ENCODE measurements at regions not wholly inside any gene's neighbourhood (a gene's known extent, or its start where the extent isn't known, plus 50 kb on each side); places are given as distances from the start of the nearest gene placed in this dataset.
"Not testable (repeated sequence)": the region's sequence is repeated elsewhere in the genome, so short reads cannot be mapped to it uniquely, and the experiment has no call there.

- Histone ChIP-seq H3K9me3 (ENCODE audit: control insufficient read depth, insufficient read depth, low read length) (no peaks in the 10 kb centered on the region), H3K4me1 (ENCODE audit: insufficient read depth, low read length) (peaks cover 12% of the 10 kb centered on the region; the same call in 1 of the 2 replicates), H3K9ac (ENCODE audit: low read depth, low read length) (no peak overlapping the region), H3K36me3 (ENCODE audit: insufficient read depth, low read length) (no peaks in the 10 kb centered on the region)
These were observed 699.8 kb upstream of the NR2F2 start for GRCh38 chr15:95630683-95631082.

GRCh38 chr15:95635666-95636065 is 694.8 kb upstream of the NR2F2 start:
- Histone ChIP-seq H3K4me1 (ENCODE audit: insufficient read depth, low read length) (no peaks in the 10 kb centered on the region), H3K36me3 (ENCODE audit: insufficient read depth, low read length) (no peaks in the 10 kb centered on the region), H3K9me3 (ENCODE audit: control insufficient read depth, insufficient read depth, low read length) (no peaks in the 10 kb centered on the region), H3K9ac (ENCODE audit: low read depth, low read length) (no peak overlapping the region)

GRCh38 chr15:95636107-95636506 is 694.4 kb upstream of the NR2F2 start:
- H3K36me3 ChIP-seq (ENCODE audit: insufficient read depth, low read length): no peaks in the 10 kb centered on the region
- no peaks in the 10 kb centered on the region for H3K4me1 ChIP-seq (ENCODE audit: insufficient read depth, low read length)
- H3K9ac ChIP-seq (ENCODE audit: low read depth, low read length): no peak overlapping the region
- no peaks in the 10 kb centered on the region for H3K9me3 ChIP-seq (ENCODE audit: control insufficient read depth, insufficient read depth, low read length)

GRCh38 chr15:95637234-95637633 is 693.3 kb upstream of the NR2F2 start:
- not testable (repeated sequence) for H3K36me3 ChIP-seq (ENCODE audit: insufficient read depth, low read length); H3K9ac ChIP-seq (ENCODE audit: low read depth, low read length); H3K4me1 ChIP-seq (ENCODE audit: insufficient read depth, low read length); H3K9me3 ChIP-seq (ENCODE audit: control insufficient read depth, insufficient read depth, low read length)

GRCh38 chr15:95639208-95639607 is 691.3 kb upstream of the NR2F2 start:
- Histone ChIP-seq H3K4me1 (ENCODE audit: insufficient read depth, low read length) (no peaks in the 10 kb centered on the region), H3K36me3 (ENCODE audit: insufficient read depth, low read length) (no peaks in the 10 kb centered on the region), H3K9ac (ENCODE audit: low read depth, low read length) (no peak overlapping the region)

GRCh38 chr15:95644100-95644875 is 686.2 kb upstream of the NR2F2 start:
- no peaks in the 10 kb centered on the region for H3K4me1 ChIP-seq (ENCODE audit: insufficient read depth, low read length)
- H3K9ac ChIP-seq (ENCODE audit: low read depth, low read length): no peak overlapping the region
- H3K9me3 ChIP-seq (ENCODE audit: control insufficient read depth, insufficient read depth, low read length): no peaks in the 10 kb centered on the region
- H3K36me3 ChIP-seq (ENCODE audit: insufficient read depth, low read length): no peaks in the 10 kb centered on the region

More at GRCh38 chr15:95639208-95639607, 691.3 kb upstream of the NR2F2 start:
- H3K9me3 ChIP-seq (ENCODE audit: control insufficient read depth, insufficient read depth, low read length): no peaks in the 10 kb centered on the region

GRCh38 chr15:95645791-95646338 is 684.6 kb upstream of the NR2F2 start:
- no peaks in the 10 kb centered on the region for H3K36me3 ChIP-seq (ENCODE audit: insufficient read depth, low read length)
- H3K4me1 ChIP-seq (ENCODE audit: insufficient read depth, low read length): no peaks in the 10 kb centered on the region
- no peaks in the 10 kb centered on the region for H3K9me3 ChIP-seq (ENCODE audit: control insufficient read depth, insufficient read depth, low read length)
- no peak overlapping the region for H3K9ac ChIP-seq (ENCODE audit: low read depth, low read length)

- Histone ChIP-seq H3K4me1 (ENCODE audit: insufficient read depth, low read length) (no peaks in the 10 kb centered on the region), H3K9ac (ENCODE audit: low read depth, low read length) (no peak overlapping the region), H3K36me3 (ENCODE audit: insufficient read depth, low read length) (no peaks in the 10 kb centered on the region), H3K9me3 (ENCODE audit: control insufficient read depth, insufficient read depth, low read length) (no peaks in the 10 kb centered on the region)
These were observed 683.8 kb upstream of the NR2F2 start for GRCh38 chr15:95646484-95647273.

- H3K9ac ChIP-seq (ENCODE audit: low read depth, low read length): no peak overlapping the region
- no peaks in the 10 kb centered on the region for H3K36me3 ChIP-seq (ENCODE audit: insufficient read depth, low read length)
These were observed 682.8 kb upstream of the NR2F2 start for GRCh38 chr15:95647531-95648277.

GRCh38 chr15:95653361-95653805 is 677.1 kb upstream of the NR2F2 start:
- Histone ChIP-seq H3K36me3 (ENCODE audit: insufficient read depth, low read length) (no peaks in the 10 kb centered on the region), H3K4me1 (ENCODE audit: insufficient read depth, low read length) (no peaks in the 10 kb centered on the region), H3K9ac (ENCODE audit: low read depth, low read length) (no peak overlapping the region), H3K9me3 (ENCODE audit: control insufficient read depth, insufficient read depth, low read length) (no peaks in the 10 kb centered on the region)

More at GRCh38 chr15:95647531-95648277, 682.8 kb upstream of the NR2F2 start:
- no peaks in the 10 kb centered on the region for H3K4me1 ChIP-seq (ENCODE audit: insufficient read depth, low read length)
- no peaks in the 10 kb centered on the region for H3K9me3 ChIP-seq (ENCODE audit: control insufficient read depth, insufficient read depth, low read length)

- Histone ChIP-seq H3K9ac (ENCODE audit: low read depth, low read length) (no peak overlapping the region), H3K4me1 (ENCODE audit: insufficient read depth, low read length) (no peaks in the 10 kb centered on the region), H3K36me3 (ENCODE audit: insufficient read depth, low read length) (no peaks in the 10 kb centered on the region), H3K9me3 (ENCODE audit: control insufficient read depth, insufficient read depth, low read length) (no peaks in the 10 kb centered on the region)
These were observed 675.4 kb upstream of the NR2F2 start for GRCh38 chr15:95655089-95655607.

GRCh38 chr15:95656595-95656994 is 673.9 kb upstream of the NR2F2 start:
- Histone ChIP-seq H3K9ac (ENCODE audit: low read depth, low read length) (no peak overlapping the region), H3K4me1 (ENCODE audit: insufficient read depth, low read length) (no peaks in the 10 kb centered on the region), H3K9me3 (ENCODE audit: control insufficient read depth, insufficient read depth, low read length) (no peaks in the 10 kb centered on the region), H3K36me3 (ENCODE audit: insufficient read depth, low read length) (no peaks in the 10 kb centered on the region)

- Histone ChIP-seq H3K9me3 (ENCODE audit: control insufficient read depth, insufficient read depth, low read length) (no peaks in the 10 kb centered on the region), H3K4me1 (ENCODE audit: insufficient read depth, low read length) (no peaks in the 10 kb centered on the region)
These were observed 671.7 kb upstream of the NR2F2 start for GRCh38 chr15:95658799-95659198.

GRCh38 chr15:95659656-95660055 is 670.8 kb upstream of the NR2F2 start:
- Histone ChIP-seq H3K9ac (ENCODE audit: low read depth, low read length) (no peak overlapping the region), H3K36me3 (ENCODE audit: insufficient read depth, low read length) (no peaks in the 10 kb centered on the region), H3K4me1 (ENCODE audit: insufficient read depth, low read length) (no peaks in the 10 kb centered on the region), H3K9me3 (ENCODE audit: control insufficient read depth, insufficient read depth, low read length) (no peaks in the 10 kb centered on the region)

More at GRCh38 chr15:95658799-95659198, 671.7 kb upstream of the NR2F2 start:
- no peak overlapping the region for H3K9ac ChIP-seq (ENCODE audit: low read depth, low read length)
- no peaks in the 10 kb centered on the region for H3K36me3 ChIP-seq (ENCODE audit: insufficient read depth, low read length)
